Activated naive CD4-positive, alpha-beta T cell (primary cell): ENCODE measurements at regions not wholly inside any gene's neighbourhood (a gene's known extent, or its start where the extent isn't known, plus 50 kb on each side); places are given as distances from the start of the nearest gene placed in this dataset.
"Not testable (repeated sequence)": the region's sequence is repeated elsewhere in the genome, so short reads cannot be mapped to it uniquely, and the experiment has no call there.

ENCODE experiments used
- DNase-seq, 4 experiments: peaks; one replicate each; lab custom pipeline; 2025; lab: John Stamatoyannopoulos, UW

GRCh38 chr15:38975282-38975990 lies 410.8 kb upstream of the RASGRP1 start:
- no peak for DNase-seq

DNA sequence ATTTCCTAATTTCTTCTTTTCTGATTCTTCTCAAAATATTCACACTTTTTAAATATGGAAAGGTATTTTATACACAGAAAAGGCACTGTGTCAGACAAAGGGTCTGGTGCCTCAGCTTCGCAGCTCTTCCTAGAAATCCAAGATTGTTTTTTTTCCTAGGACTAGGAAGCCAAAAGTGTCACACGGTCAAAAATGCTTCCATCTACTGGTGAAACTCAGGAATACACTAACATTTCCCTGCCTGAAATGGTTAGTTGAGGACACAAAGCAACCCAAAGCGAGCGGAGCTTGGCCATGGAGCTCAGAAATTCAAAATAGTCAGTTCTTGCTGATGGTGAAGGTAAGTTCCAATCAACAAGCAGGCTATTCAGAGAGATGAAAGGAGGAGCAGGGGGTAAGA lies 426.5 kb upstream of the RASGRP1 start:
- DNase-seq: no peak

DNA sequence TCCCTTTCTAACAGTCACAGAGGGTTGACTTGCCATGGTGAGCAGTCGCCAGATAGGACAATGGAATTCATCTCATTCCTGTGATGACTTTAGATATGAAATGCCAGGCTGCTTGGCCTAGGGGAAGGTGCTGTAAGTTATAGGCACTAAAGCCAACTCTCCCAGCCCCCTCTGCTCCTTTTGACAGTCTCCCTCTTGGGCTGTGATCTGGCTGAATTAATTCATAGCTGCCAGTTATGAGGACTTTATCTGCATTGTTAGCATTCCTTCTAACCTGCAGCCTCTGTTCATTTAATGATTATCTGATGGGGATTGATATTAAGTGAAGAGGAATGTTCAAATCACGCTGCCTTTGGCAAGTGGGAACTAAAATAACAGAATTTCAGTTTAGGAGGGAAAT lies 427.1 kb upstream of the RASGRP1 start:
- DNase-seq: no peak

DNA sequence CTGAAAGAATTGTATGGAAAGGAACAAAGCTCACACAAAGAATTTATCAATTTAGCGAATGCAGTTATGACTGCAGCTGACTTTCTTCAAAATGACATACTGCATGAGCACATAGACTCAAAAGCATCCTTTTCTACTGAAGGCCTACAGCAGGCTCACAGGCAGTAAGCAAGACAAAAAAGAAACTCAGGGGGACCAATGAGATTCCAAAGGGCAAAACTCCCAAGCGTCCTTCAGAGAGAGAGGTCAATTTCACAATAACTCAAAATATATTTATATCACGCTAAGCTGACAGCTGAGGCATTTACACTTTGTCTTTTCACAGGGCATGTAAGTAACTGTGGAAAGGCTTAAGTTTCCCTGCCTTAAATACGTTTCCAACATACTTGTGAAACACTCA lies 427.9 kb upstream of the RASGRP1 start:
- DNase-seq: no peak

DNA sequence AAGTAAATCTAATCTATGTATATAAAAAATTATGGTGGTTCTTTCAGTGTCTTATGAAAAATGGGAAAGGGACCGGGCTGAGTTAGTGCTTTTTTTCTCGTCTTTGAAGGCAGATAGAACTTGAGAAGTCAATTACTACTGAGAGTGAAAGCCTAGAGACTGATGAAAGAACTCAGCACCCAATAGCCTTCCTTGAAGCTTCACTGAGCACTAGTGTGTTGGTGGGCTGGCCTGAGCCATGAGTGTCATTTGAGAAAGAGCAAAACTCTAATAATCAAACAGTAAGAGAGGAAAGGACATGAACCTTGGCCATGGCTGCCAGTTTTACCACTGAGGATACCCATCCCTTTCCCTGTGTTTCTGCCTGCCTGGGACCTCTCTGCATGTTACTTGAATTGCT lies 428.3 kb upstream of the RASGRP1 start:
- DNase-seq: no peak

DNA sequence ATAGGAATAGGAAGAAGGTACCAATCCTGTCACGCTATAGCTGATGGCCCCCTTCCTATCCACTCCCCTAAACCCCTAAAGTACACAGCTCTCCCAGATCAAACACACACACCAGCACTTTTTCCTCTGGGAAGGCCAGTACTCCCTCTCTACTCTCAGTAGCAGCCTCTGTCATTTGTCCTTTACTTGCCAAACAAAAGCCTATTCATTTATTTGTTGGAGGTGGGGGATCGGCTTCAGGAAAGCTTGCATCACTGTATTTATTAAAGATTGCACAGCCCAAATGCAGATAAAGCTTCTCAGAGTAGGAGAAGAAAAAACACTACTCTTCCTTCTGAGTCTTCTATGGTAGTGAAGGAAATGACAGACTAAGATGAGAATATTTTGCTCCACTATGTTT lies 429.7 kb upstream of the RASGRP1 start:
- no peak for DNase-seq

DNA sequence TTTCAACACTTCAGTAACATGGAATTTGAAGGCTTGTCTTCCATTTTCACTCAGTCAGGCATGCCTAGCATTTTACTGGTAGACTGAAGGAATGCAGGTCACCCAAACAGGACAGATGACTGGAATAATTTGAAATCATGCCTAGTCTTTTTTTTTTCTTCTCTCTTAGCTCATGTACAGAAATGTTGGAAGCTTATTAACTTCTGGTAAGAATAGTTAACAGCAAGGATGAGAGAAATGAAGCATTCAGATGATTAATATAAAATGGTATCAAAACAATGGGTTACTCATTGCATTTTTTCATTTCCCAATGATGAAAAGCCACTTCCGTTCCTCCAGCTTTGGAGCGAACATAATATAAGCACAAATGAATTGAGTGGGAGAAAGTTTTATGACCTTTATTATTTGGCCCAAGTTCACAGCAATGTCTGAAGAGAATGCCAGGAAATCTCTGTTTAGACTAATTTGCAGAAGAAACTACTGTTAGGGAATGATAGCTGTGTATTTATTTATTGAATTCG lies 431.6 kb upstream of the RASGRP1 start:
- DNase-seq: no peak

GRCh38 chr15:38997841-38998240 lies 433.2 kb upstream of the RASGRP1 start:
- DNase-seq: no peak

DNA sequence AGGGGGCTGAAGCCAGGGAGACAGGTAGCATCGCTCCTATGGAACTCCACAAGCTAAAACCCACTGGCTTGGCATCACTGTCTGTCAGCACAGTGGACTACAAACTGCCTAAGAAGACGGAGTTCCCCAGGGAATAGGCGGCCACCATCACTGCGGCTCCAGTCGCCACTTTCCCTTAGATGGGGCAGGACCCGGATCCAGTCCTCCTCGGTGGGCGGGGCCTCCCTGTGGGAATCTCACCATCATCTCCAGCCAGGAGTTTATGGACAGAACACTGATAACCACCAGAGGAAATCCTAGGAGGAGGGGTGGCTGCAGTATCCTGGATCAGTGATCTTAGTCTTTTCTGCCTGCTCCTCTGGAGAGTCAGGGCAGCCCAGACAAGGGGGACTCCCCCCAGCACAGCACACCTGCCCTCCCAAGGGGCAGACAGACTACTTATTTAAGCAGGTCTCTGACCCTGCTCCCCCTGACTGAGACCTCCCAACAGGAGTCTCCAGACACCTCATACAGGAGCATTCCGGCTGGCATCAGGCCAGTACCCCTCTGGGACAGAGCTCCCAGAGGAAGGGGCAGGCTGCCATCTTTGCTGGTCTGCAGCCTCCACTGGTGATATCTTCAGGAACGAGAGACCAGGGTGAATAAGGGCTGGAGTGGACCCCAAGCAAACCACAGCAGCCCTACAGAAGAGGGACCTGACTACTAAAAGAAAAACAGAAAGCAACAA lies 435.6 kb upstream of the RASGRP1 start:
- no peak for DNase-seq

DNA sequence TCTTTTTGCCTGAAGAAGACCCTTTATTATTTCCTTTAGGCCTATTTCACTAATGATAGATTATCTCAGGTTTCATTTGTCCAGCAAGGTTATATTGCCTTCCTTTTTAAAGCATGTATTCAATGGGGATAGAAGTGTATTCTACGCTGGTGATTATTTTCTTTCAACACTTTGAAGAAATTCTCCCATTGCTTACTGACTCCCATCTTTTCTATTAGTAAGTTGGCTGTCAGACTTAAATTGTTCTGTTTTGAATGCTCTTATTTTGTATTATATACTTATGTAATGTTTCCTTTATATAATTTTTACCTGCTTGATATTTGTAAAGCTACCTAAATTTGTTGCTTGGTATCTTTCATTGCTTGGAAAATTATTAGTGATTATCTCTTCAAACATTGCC lies 445.1 kb upstream of the RASGRP1 start:
- DNase-seq: no peak

DNA sequence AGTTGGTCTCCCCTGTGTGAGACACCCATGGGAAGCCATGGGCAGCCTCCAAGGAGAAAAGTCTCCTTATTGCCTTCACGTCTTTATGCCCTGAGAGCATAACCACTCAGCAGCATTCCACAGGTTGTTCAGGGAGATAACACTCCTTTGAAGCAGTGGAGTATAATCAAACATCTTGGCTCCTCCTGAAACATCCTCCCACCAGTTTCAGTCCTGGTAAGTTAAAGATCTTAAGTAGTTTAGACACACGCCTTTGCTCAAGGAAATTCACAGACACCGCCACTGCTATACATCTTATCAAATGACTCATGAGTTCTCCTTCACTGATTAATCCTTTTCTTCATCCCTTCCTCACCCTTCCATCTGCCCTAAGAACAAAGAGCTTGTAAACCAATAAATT lies 446.5 kb upstream of the RASGRP1 start:
- not testable (repeated sequence) for DNase-seq

GRCh38 chr15:39013262-39013661 lies 448.6 kb upstream of the RASGRP1 start:
- no peak for DNase-seq

DNA sequence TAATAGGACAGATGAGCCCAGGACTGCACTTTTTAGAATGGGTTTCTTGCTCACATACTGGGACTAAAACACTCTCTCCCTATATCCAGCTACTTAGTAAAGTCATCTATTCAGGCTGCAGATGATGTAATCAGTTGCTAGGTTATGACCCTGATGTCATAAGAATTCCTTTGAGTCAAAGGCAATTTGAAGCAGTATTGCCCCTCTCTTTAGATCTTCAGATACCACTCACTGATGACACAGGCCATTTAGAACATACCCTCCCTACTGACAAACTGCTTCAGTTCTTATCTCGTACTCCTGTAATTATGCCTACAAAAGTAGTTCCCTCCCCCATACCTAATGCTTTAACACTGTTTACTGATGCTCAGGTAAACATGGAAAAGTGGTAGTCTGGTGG lies 450.1 kb upstream of the RASGRP1 start:
- no peak for DNase-seq

GRCh38 chr15:39016706-39017105 lies 452.1 kb upstream of the RASGRP1 start:
- DNase-seq: no peak

DNA sequence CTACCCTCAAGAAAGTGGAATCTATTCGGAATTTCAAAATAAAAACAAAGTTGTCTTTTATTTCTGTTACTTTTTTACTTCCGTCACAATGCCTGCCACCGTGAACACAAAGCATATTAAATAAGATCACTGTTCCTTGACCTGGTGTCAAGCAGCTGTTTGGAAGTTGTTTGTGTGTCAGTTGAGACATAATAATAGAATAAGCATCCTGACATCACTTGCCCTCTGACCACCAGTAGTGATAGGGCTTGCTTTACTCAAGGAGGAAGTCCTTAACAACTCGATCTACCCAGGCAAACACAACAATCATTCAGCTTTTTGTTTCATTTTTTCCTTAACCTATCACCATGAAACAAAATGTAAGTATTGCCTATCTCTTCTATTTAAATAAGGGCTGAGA lies 454.4 kb upstream of the RASGRP1 start:
- DNase-seq: no peak

- no peak for DNase-seq
These were observed 456.7 kb upstream of the RASGRP1 start for GRCh38 chr15:39021341-39021740.

GRCh38 chr15:39022532-39023305 lies 458.1 kb upstream of the RASGRP1 start:
- no peak for DNase-seq

GRCh38 chr15:39025321-39025720 lies 460.7 kb upstream of the RASGRP1 start:
- no peak for DNase-seq

- DNase-seq: no peak
These were observed 461.3 kb upstream of the RASGRP1 start for GRCh38 chr15:39025881-39026280.

DNA sequence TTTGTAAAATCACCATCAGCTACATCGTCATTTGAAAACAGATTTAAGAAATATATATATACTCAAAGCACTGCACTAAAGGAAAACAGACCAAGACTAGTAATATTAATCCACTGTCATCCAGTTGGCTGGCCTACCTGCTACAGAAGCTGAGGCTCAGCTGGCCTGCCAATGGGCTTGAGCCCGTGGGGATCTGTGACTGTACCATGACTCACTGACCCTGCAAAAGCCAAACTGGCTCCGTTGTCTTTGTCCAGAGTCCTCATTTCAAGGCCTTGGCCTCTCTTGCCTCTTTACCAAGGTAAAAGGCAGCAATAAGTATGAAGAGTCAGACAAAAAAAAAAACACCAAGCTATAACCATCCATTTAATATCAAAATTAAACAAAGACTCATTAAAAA lies 463.5 kb upstream of the RASGRP1 start:
- DNase-seq: no peak

DNA sequence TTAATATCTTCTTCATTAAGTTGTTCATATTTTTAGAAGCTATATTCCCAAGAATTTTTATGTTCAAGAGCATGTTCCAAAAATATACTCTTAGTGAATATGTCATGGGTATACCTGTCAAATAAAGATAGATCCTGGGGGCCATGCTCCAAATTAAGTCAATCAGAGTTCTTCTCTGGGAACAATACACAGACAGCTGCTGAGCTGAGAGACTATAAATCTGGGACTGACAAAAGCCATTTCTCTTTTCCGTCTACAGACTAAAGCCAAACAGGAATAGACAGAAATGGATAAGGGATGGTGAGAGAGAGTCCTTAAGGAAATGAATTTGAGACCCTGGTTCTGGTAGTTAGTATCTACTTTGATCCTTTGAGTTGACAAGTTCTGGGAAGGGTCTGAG lies 465.1 kb upstream of the RASGRP1 start:
- no peak for DNase-seq

- no peak for DNase-seq
These were observed 465.9 kb upstream of the RASGRP1 start for GRCh38 chr15:39030291-39031070.
